Skeletal muscle tissue (tissue), 3 donors: ENCODE measurements at regions not wholly inside any gene's neighbourhood (a gene's known extent, or its start where the extent isn't known, plus 50 kb on each side); places are given as distances from the start of the nearest gene placed in this dataset.

Source experiments
- H3K27ac ChIP-seq: one replicate; pipeline ENCODE4 v1.7.0; 2013; ENCODE audit warnings: mild to moderate bottlenecking, low read depth, low read length, inconsistent platforms
- H3K27me3 ChIP-seq, 3 donors: one replicate each; pipeline ENCODE4 v1.7.0; 2013; ENCODE audit warnings: low read length in 3 of 3; ENCODE audit not compliant: control insufficient read depth in 3 of 3, insufficient read depth in 3 of 3
- H3K36me3 ChIP-seq, 3 donors: one replicate each; pipeline ENCODE4 v1.7.0; 2013; ENCODE audit warnings: low read length in 3 of 3; ENCODE audit not compliant: control insufficient read depth in 3 of 3, insufficient read depth in 3 of 3
- H3K4me1 ChIP-seq, 3 donors: one replicate each; pipeline ENCODE4 v1.7.0; 2013; ENCODE audit warnings: low read length in 3 of 3, mild to moderate bottlenecking in 3 of 3; ENCODE audit not compliant: control insufficient read depth in 3 of 3, insufficient read depth in 3 of 3
- H3K4me3 ChIP-seq, 3 donors: one replicate each; pipeline ENCODE4 v1.7.0; 2013; ENCODE audit warnings: low read length in 3 of 3
- H3K9ac ChIP-seq, 3 donors: one replicate each; pipeline ENCODE4 v1.7.0; 2013; ENCODE audit warnings: low read length in 3 of 3, mild to moderate bottlenecking in 3 of 3, moderate library complexity in 2 of 3, low read depth in 1 of 3
- H3K9me3 ChIP-seq, 3 donors: one replicate each; pipeline ENCODE4 v1.7.0; 2013; ENCODE audit warnings: low read length in 3 of 3; ENCODE audit not compliant: control insufficient read depth in 3 of 3
- donor health status: Osteomylitis.

GRCh38 chr10:21172542-21172929 is 275.4 kb upstream of the NEBL start:
- no peaks in the 10 kb centered on the region for H3K36me3 ChIP-seq
- H3K4me1 ChIP-seq = peaks cover 5 to 7% (median 7%) of the 10 kb centered on the region in 3 donors
- H3K9me3 ChIP-seq = no peaks in the 10 kb centered on the region
- H3K4me3 ChIP-seq = peak overlapping the region; percentile 56 to 65 (median 59)
- peaks cover 12 to 25% (median 20%) of the 10 kb centered on the region in 3 donors for H3K27me3 ChIP-seq
- H3K27ac ChIP-seq = no peak overlapping the region
- peak overlapping the region in 1 of 3 donors; percentile 33 for H3K9ac ChIP-seq

GRCh38 chr10:21171936-21172541 is 274.9 kb upstream of the NEBL start:
- Histone ChIP-seq H3K9me3 (no peaks in the 10 kb centered on the region), H3K4me3 (no peak overlapping the region), H3K27me3 (peaks cover 12 to 25% (median 20%) of the 10 kb centered on the region in 3 donors), H3K4me1 (peaks cover 5 to 7% (median 7%) of the 10 kb centered on the region in 3 donors), H3K36me3 (no peaks in the 10 kb centered on the region), H3K27ac (no peak overlapping the region), H3K9ac (no peak overlapping the region)

- Histone ChIP-seq H3K4me1 (peaks cover 5 to 7% (median 7%) of the 10 kb centered on the region in 3 donors), H3K4me3 (no peak overlapping the region), H3K36me3 (no peaks in the 10 kb centered on the region)
These were observed 274.3 kb upstream of the NEBL start for GRCh38 chr10:21171197-21171935.

GRCh38 chr10:21170216-21170615 is 273.1 kb upstream of the NEBL start:
- no peaks in the 10 kb centered on the region for H3K9me3 ChIP-seq
- H3K36me3 ChIP-seq = no peaks in the 10 kb centered on the region
- no peak overlapping the region for H3K4me3 ChIP-seq
- H3K9ac ChIP-seq = no peak overlapping the region
- H3K4me1 ChIP-seq = peaks cover 5 to 7% (median 7%) of the 10 kb centered on the region in 3 donors
- H3K27me3 ChIP-seq = peaks cover 12 to 25% (median 20%) of the 10 kb centered on the region in 3 donors
- no peak overlapping the region for H3K27ac ChIP-seq

More at GRCh38 chr10:21171197-21171935, 274.3 kb upstream of the NEBL start:
- H3K9ac ChIP-seq = no peak overlapping the region
- peaks cover 12 to 25% (median 20%) of the 10 kb centered on the region in 3 donors for H3K27me3 ChIP-seq
- H3K27ac ChIP-seq = no peak overlapping the region
- H3K9me3 ChIP-seq = no peaks in the 10 kb centered on the region

- Histone ChIP-seq H3K27me3 (peaks cover 10 to 21% (median 12%) of the 10 kb centered on the region in 3 donors), H3K9ac (no peak overlapping the region), H3K36me3 (no peaks in the 10 kb centered on the region), H3K4me3 (no peak overlapping the region), H3K4me1 (peaks cover 5 to 7% (median 7%) of the 10 kb centered on the region in 3 donors), H3K9me3 (no peaks in the 10 kb centered on the region), H3K27ac (no peak overlapping the region)
These were observed 272.2 kb upstream of the NEBL start for GRCh38 chr10:21169271-21169670.

- peaks cover under 1 to 12% (median under 1%) of the 10 kb centered on the region in 3 donors for H3K27me3 ChIP-seq
- H3K4me1 ChIP-seq = peaks cover 0 to 1% (median under 1%) of the 10 kb centered on the region in 3 donors
- no peak overlapping the region for H3K27ac ChIP-seq
- H3K9me3 ChIP-seq = no peaks in the 10 kb centered on the region
- H3K9ac ChIP-seq = no peak overlapping the region
- no peak overlapping the region for H3K4me3 ChIP-seq
- H3K36me3 ChIP-seq = no peaks in the 10 kb centered on the region
These were observed 270.3 kb upstream of the NEBL start for GRCh38 chr10:21167288-21168010.

GRCh38 chr10:21166557-21167287 is 269.6 kb upstream of the NEBL start:
- Histone ChIP-seq H3K27me3 (peaks cover 0 to 7% (median 0%) of the 10 kb centered on the region in 3 donors), H3K4me3 (no peak overlapping the region), H3K27ac (no peak overlapping the region), H3K36me3 (no peaks in the 10 kb centered on the region), H3K4me1 (no peaks in the 10 kb centered on the region), H3K9ac (no peak overlapping the region), H3K9me3 (no peaks in the 10 kb centered on the region)

GRCh38 chr10:21165489-21165888 is 268.4 kb upstream of the NEBL start:
- Histone ChIP-seq H3K4me3 (no peak overlapping the region), H3K4me1 (no peaks in the 10 kb centered on the region), H3K9me3 (no peaks in the 10 kb centered on the region), H3K27ac (no peak overlapping the region), H3K36me3 (no peaks in the 10 kb centered on the region), H3K9ac (no peak overlapping the region), H3K27me3 (no peaks in the 10 kb centered on the region)

- no peaks in the 10 kb centered on the region for H3K27me3 ChIP-seq
- H3K36me3 ChIP-seq = no peaks in the 10 kb centered on the region
- H3K9me3 ChIP-seq = no peaks in the 10 kb centered on the region
- no peak overlapping the region for H3K4me3 ChIP-seq
- no peaks in the 10 kb centered on the region for H3K4me1 ChIP-seq
- no peak overlapping the region for H3K9ac ChIP-seq
- no peak overlapping the region for H3K27ac ChIP-seq
These were observed 267.6 kb upstream of the NEBL start for GRCh38 chr10:21164687-21165086.
